ENCODE measurements at regions not wholly inside any gene's neighbourhood (a gene's known extent, or its start where the extent isn't known, plus 50 kb on each side); places are given as distances from the start of the nearest gene placed in this dataset.
A peak's percentile ranks its signal among the peaks of the same experiment; 100 is the strongest.

GRCh38 chr5:14954616-14955343 is 83.2 kb upstream of the ANKH start:
- DNase-seq (ENCODE audit: low spot score) (no peak), ATAC-seq (no peak)
- H3K36me3 Mint-ChIP-seq = no peaks in the 10 kb centered on the region
- no peaks in the 10 kb centered on the region for H3K4me1 Mint-ChIP-seq (ENCODE audit: low read depth in 2 of 2)
- H3K4me3 Mint-ChIP-seq = no peak overlapping the region
- H3K27ac Mint-ChIP-seq = no peak overlapping the region
- peaks cover 6 to 10% of the 10 kb centered on the region in 2 donors for H3K27me3 Mint-ChIP-seq
- H3K9me3 Mint-ChIP-seq = no peaks in the 10 kb centered on the region

GRCh38 chr5:14954216-14954615 is 82.6 kb upstream of the ANKH start:
- Mint-ChIP-seq H3K27ac (no peak overlapping the region), H3K27me3 (peaks cover 9 to 13% of the 10 kb centered on the region in 2 donors), H3K9me3 (no peaks in the 10 kb centered on the region), H3K36me3 (no peaks in the 10 kb centered on the region), H3K4me1 (ENCODE audit: low read depth in 2 of 2) (no peaks in the 10 kb centered on the region), H3K4me3 (no peak overlapping the region)
- no peak for DNase-seq (ENCODE audit: low spot score)
- ATAC-seq = no peak

GRCh38 chr5:14953075-14953607 is 81.6 kb upstream of the ANKH start:
- Mint-ChIP-seq H3K27me3 (peaks cover 12 to 14% of the 10 kb centered on the region in 2 donors), H3K9me3 (no peaks in the 10 kb centered on the region), H3K4me3 (no peak overlapping the region), H3K4me1 (ENCODE audit: low read depth in 2 of 2) (no peaks in the 10 kb centered on the region), H3K36me3 (no peaks in the 10 kb centered on the region), H3K27ac (no peak overlapping the region)
- DNase-seq (ENCODE audit: low spot score) = no peak
- peak in 1 of 2 donors; percentile 20 for ATAC-seq

- Mint-ChIP-seq H3K27ac (no peak overlapping the region), H3K9me3 (no peaks in the 10 kb centered on the region), H3K4me1 (ENCODE audit: low read depth in 2 of 2) (no peaks in the 10 kb centered on the region), H3K36me3 (no peaks in the 10 kb centered on the region), H3K4me3 (no peak overlapping the region), H3K27me3 (peaks cover 11 to 28% of the 10 kb centered on the region in 2 donors)
- ATAC-seq (no peak), DNase-seq (ENCODE audit: low spot score) (no peak)
Measured at GRCh38 chr5:14948383-14948782, 76.8 kb upstream of the ANKH start.

GRCh38 chr5:14946815-14947620 is 75.4 kb upstream of the ANKH start:
- DNase-seq (ENCODE audit: low spot score) = no peak
- Mint-ChIP-seq H3K9me3 (no peaks in the 10 kb centered on the region), H3K36me3 (no peaks in the 10 kb centered on the region), H3K27me3 (peaks cover 13 to 23% of the 10 kb centered on the region in 2 donors), H3K4me3 (no peak overlapping the region), H3K4me1 (ENCODE audit: low read depth in 2 of 2) (no peaks in the 10 kb centered on the region), H3K27ac (no peak overlapping the region)
- peak in 1 of 2 donors; percentile 60 for ATAC-seq

- Mint-ChIP-seq H3K4me3 (no peak overlapping the region), H3K4me1 (ENCODE audit: low read depth in 2 of 2) (no peaks in the 10 kb centered on the region), H3K27ac (no peak overlapping the region), H3K36me3 (no peaks in the 10 kb centered on the region), H3K9me3 (no peaks in the 10 kb centered on the region), H3K27me3 (peaks cover 19 to 35% of the 10 kb centered on the region in 2 donors)
- DNase-seq (ENCODE audit: low spot score) (no peak), ATAC-seq (no peak)
Measured at GRCh38 chr5:14945450-14945849, 73.9 kb upstream of the ANKH start.

GRCh38 chr5:14944996-14945395 is 73.4 kb upstream of the ANKH start:
- ATAC-seq (no peak), DNase-seq (ENCODE audit: low spot score) (no peak)
- H3K9me3 Mint-ChIP-seq = no peaks in the 10 kb centered on the region
- H3K27me3 Mint-ChIP-seq = peaks cover 19 to 36% of the 10 kb centered on the region in 2 donors
- no peaks in the 10 kb centered on the region for H3K4me1 Mint-ChIP-seq (ENCODE audit: low read depth in 2 of 2)
- H3K4me3 Mint-ChIP-seq = no peak overlapping the region
- H3K36me3 Mint-ChIP-seq = no peaks in the 10 kb centered on the region
- no peak overlapping the region for H3K27ac Mint-ChIP-seq

- H3K36me3 Mint-ChIP-seq = no peaks in the 10 kb centered on the region
- DNase-seq (ENCODE audit: low spot score) (no peak), ATAC-seq (no peak)
- no peak overlapping the region for H3K4me3 Mint-ChIP-seq
- H3K9me3 Mint-ChIP-seq = no peaks in the 10 kb centered on the region
- peaks cover 17 to 34% of the 10 kb centered on the region in 2 donors for H3K27me3 Mint-ChIP-seq
- H3K27ac Mint-ChIP-seq = no peak overlapping the region
- H3K4me1 Mint-ChIP-seq (ENCODE audit: low read depth in 2 of 2) = no peaks in the 10 kb centered on the region
Measured at GRCh38 chr5:14944350-14944739, 72.8 kb upstream of the ANKH start.

- H3K9me3 Mint-ChIP-seq = no peaks in the 10 kb centered on the region
- ATAC-seq (no peak), DNase-seq (ENCODE audit: low spot score) (no peak)
- H3K4me1 Mint-ChIP-seq (ENCODE audit: low read depth in 2 of 2) = peaks cover 2 to 3% of the 10 kb centered on the region in 2 donors
- H3K4me3 Mint-ChIP-seq = no peak overlapping the region
- H3K27ac Mint-ChIP-seq = no peak overlapping the region
- no peaks in the 10 kb centered on the region for H3K36me3 Mint-ChIP-seq
- peaks cover 17 to 31% of the 10 kb centered on the region in 2 donors for H3K27me3 Mint-ChIP-seq
Measured at GRCh38 chr5:14942212-14942611, 70.6 kb upstream of the ANKH start.

GRCh38 chr5:14937254-14937653 is 65.7 kb upstream of the ANKH start:
- Mint-ChIP-seq H3K9me3 (no peaks in the 10 kb centered on the region), H3K27ac (no peak overlapping the region), H3K4me3 (no peak overlapping the region), H3K27me3 (peaks cover 24 to 35% of the 10 kb centered on the region in 2 donors), H3K4me1 (ENCODE audit: low read depth in 2 of 2) (peaks cover 3 to 4% of the 10 kb centered on the region in 2 donors), H3K36me3 (no peaks in the 10 kb centered on the region)
- ATAC-seq = no peak
- DNase-seq (ENCODE audit: low spot score) = no peak

- Mint-ChIP-seq H3K27ac (no peak overlapping the region), H3K4me3 (no peak overlapping the region), H3K4me1 (ENCODE audit: low read depth in 2 of 2) (peaks cover 3 to 4% of the 10 kb centered on the region in 2 donors)
Measured at GRCh38 chr5:14936588-14936987, 65.0 kb upstream of the ANKH start.

GRCh38 chr5:14935341-14935740 is 63.8 kb upstream of the ANKH start:
- H3K36me3 Mint-ChIP-seq = no peaks in the 10 kb centered on the region
- H3K4me3 Mint-ChIP-seq = no peak overlapping the region
- DNase-seq (ENCODE audit: low spot score) = no peak
- H3K27me3 Mint-ChIP-seq = peaks cover 16 to 21% of the 10 kb centered on the region in 2 donors
- H3K27ac Mint-ChIP-seq = no peak overlapping the region
- no peaks in the 10 kb centered on the region for H3K9me3 Mint-ChIP-seq
- H3K4me1 Mint-ChIP-seq (ENCODE audit: low read depth in 2 of 2) = peaks cover 3 to 4% of the 10 kb centered on the region in 2 donors
- no peak for ATAC-seq

More at GRCh38 chr5:14936588-14936987, 65.0 kb upstream of the ANKH start:
- DNase-seq (ENCODE audit: low spot score) (no peak), ATAC-seq (no peak)
- no peaks in the 10 kb centered on the region for H3K36me3 Mint-ChIP-seq
- H3K27me3 Mint-ChIP-seq = peaks cover 22 to 34% of the 10 kb centered on the region in 2 donors
- no peaks in the 10 kb centered on the region for H3K9me3 Mint-ChIP-seq

GRCh38 chr5:14932902-14933469 is 61.4 kb upstream of the ANKH start:
- DNase-seq (ENCODE audit: low spot score) (no peak), ATAC-seq (no peak)
- H3K36me3 Mint-ChIP-seq = no peaks in the 10 kb centered on the region
- peaks cover 3 to 4% of the 10 kb centered on the region in 2 donors for H3K4me1 Mint-ChIP-seq (ENCODE audit: low read depth in 2 of 2)
- no peak overlapping the region for H3K4me3 Mint-ChIP-seq
- peaks cover 16 to 31% of the 10 kb centered on the region in 2 donors for H3K27me3 Mint-ChIP-seq
- no peaks in the 10 kb centered on the region for H3K9me3 Mint-ChIP-seq
- H3K27ac Mint-ChIP-seq = no peak overlapping the region

- Mint-ChIP-seq H3K4me3 (no peak overlapping the region), H3K9me3 (no peaks in the 10 kb centered on the region), H3K27me3 (peaks cover 5 to 10% of the 10 kb centered on the region in 2 donors), H3K27ac (no peak overlapping the region), H3K36me3 (no peaks in the 10 kb centered on the region), H3K4me1 (ENCODE audit: low read depth in 2 of 2) (no peaks in the 10 kb centered on the region)
- DNase-seq (ENCODE audit: low spot score) (no peak), ATAC-seq (no peak)
Measured at GRCh38 chr5:14930486-14930885, 58.9 kb upstream of the ANKH start.

Measured in natural killer cell treated with Interleukin-12 subunit alpha and Interleukin-12 subunit beta and Interleukin-15 and Interleukin-18, amount 100 ng/mL, for 72 hours (primary cell).